Hepatocyte (in vitro differentiated cells): ENCODE measurements at regions not wholly inside any gene's neighbourhood (a gene's known extent, or its start where the extent isn't known, plus 50 kb on each side); places are given as distances from the start of the nearest gene placed in this dataset.
A peak's percentile ranks its signal among the peaks of the same experiment; 100 is the strongest.

Experiments
- DNase-seq: peaks from one replicate; pipeline ENCODE4 v3.0.0-alpha.2; 2016; ENCODE audit warnings: low spot score
- H2AFZ ChIP-seq: fragments of 200-600 bp; sonication (generic); 2 replicates; pipeline ENCODE4 v1.6.0; 2016; ENCODE audit warnings: antibody characterized with exemption, mild to moderate bottlenecking
- H3K27ac ChIP-seq: fragments of 200-600 bp; sonication (generic); 2 replicates; pipeline ENCODE4 v1.5.1; 2016; ENCODE audit warnings: mild to moderate bottlenecking
- H3K27me3 ChIP-seq: fragments of 200-600 bp; sonication (generic); 2 replicates; pipeline ENCODE4 v1.6.1; 2016
- H3K36me3 ChIP-seq: fragments of 200-600 bp; sonication (generic); replicated peaks from 2 replicates; pipeline ENCODE4 v1.5.1; 2016; ENCODE audit warnings: low read depth; ENCODE audit not compliant: insufficient read depth
- H3K4me1 ChIP-seq: fragments of 200-600 bp; sonication (generic); 2 replicates; pipeline ENCODE4 v1.5.1; 2016; ENCODE audit warnings: mild to moderate bottlenecking, moderate library complexity; ENCODE audit not compliant: insufficient read depth
- H3K4me2 ChIP-seq: fragments of 200-600 bp; sonication (generic); 2 replicates; pipeline ENCODE4 v1.6.0; 2016
- H3K4me3 ChIP-seq: fragments of 200-600 bp; sonication (generic); 2 replicates; pipeline ENCODE4 v1.5.1; 2016; ENCODE audit warnings: mild to moderate bottlenecking
- H3K79me2 ChIP-seq: fragments of 200-600 bp; sonication (generic); 2 replicates; pipeline ENCODE4 v1.6.0; 2017; ENCODE audit warnings: mild to moderate bottlenecking
- H3K9me2 ChIP-seq: fragments of 200-600 bp; sonication (generic); replicated peaks from 2 replicates; pipeline ENCODE4 v1.6.0; 2017; ENCODE audit warnings: mild to moderate bottlenecking; ENCODE audit not compliant: insufficient read depth
- H3K9me3 ChIP-seq: fragments of 200-600 bp; sonication (generic); 2 replicates; pipeline ENCODE4 v1.5.1; 2016; ENCODE audit warnings: low read depth, mild to moderate bottlenecking
- H4K20me1 ChIP-seq: fragments of 200-600 bp; sonication (generic); 2 replicates; pipeline ENCODE4 v1.6.0; 2016; ENCODE audit warnings: mild to moderate bottlenecking; ENCODE audit not compliant: insufficient read depth, poor library complexity, severe bottlenecking
- EZH2 ChIP-seq: fragments of 200-600 bp; sonication (generic); IDR thresholded peaks from 2 replicates; pipeline ENCODE4 v1.6.1; 2016; ENCODE audit warnings: antibody characterized with exemption, mild to moderate bottlenecking, borderline replicate concordance
- EZH2phosphoT487 ChIP-seq: fragments of 200-600 bp; sonication (generic); IDR thresholded peaks from one replicate; pipeline ENCODE4 v1.6.1; 2018; ENCODE audit warnings: antibody characterized with exemption, mild to moderate bottlenecking, low read depth, moderate library complexity; ENCODE audit not compliant: unreplicated experiment, severe bottlenecking
- WGBS: methylation state at CpG from one replicate; pipeline ENCODE4 v1.1.6; 2016; ENCODE audit warnings: low lambda C conversion rate; ENCODE audit errors: missing lambda C conversion rate; 5-methylcytosine and 5-hydroxymethylcytosine counted together
- TF ChIP-seq, protein P1 (sequence below): fragments of 200-600 bp; sonication (generic); IDR thresholded peaks from 2 replicates; pipeline ENCODE4 v1.5.1; 2016; ENCODE audit warnings: antibody characterized with exemption, mild to moderate bottlenecking; ENCODE audit not compliant: poor library complexity

DNA sequence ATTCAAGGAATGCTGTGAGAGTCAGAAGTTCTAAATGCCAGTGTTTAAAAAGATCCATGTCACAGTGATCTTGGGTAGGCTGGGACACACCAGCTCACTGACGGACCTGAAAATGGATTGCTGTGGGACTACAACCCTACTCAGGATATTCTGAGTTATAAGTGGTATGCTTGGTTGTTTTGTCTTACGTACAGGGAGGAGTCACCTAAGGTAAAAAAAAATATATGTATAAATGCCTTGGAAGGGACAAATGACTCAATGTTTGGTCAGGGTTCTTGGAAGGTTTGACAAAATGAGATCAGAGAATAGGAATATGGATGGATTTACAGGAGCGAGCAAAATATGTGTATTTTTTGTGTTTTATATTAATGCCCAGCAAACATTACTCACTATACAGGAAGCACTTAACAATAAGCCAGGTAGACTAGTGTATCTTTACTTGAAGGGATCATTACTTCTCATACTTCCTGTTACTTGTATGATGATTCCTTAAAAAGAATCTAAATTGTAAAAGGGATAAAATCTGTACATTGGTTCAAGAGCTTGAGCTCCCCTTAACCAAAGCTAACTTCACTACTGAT lies 767.3 kb downstream of the GBE1 start:
- Histone ChIP-seq H4K20me1 (no peaks in the 10 kb centered on the region), H3K36me3 (no peaks in the 10 kb centered on the region), H3K27me3 (no peaks in the 10 kb centered on the region), H3K4me3 (no peak overlapping the region), H3K9me2 (no peaks in the 10 kb centered on the region), H3K4me2 (peak overlapping the region; percentile 43), H3K9me3 (no peaks in the 10 kb centered on the region), H2AFZ (no peak overlapping the region), H3K27ac (peak overlapping the region; percentile 17), H3K4me1 (peaks cover 7% of the 10 kb centered on the region), H3K79me2 (no peaks in the 10 kb centered on the region)
- TF ChIP-seq EZH2, result no peak
- TF ChIP-seq, protein P1, sequence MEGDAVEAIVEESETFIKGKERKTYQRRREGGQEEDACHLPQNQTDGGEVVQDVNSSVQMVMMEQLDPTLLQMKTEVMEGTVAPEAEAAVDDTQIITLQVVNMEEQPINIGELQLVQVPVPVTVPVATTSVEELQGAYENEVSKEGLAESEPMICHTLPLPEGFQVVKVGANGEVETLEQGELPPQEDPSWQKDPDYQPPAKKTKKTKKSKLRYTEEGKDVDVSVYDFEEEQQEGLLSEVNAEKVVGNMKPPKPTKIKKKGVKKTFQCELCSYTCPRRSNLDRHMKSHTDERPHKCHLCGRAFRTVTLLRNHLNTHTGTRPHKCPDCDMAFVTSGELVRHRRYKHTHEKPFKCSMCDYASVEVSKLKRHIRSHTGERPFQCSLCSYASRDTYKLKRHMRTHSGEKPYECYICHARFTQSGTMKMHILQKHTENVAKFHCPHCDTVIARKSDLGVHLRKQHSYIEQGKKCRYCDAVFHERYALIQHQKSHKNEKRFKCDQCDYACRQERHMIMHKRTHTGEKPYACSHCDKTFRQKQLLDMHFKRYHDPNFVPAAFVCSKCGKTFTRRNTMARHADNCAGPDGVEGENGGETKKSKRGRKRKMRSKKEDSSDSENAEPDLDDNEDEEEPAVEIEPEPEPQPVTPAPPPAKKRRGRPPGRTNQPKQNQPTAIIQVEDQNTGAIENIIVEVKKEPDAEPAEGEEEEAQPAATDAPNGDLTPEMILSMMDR, result no peak
- TF ChIP-seq EZH2phosphoT487, result no peak
- no peak for DNase-seq
- WGBS, result 66% methylated on average over 3 of the region's 3 CpGs

DNA sequence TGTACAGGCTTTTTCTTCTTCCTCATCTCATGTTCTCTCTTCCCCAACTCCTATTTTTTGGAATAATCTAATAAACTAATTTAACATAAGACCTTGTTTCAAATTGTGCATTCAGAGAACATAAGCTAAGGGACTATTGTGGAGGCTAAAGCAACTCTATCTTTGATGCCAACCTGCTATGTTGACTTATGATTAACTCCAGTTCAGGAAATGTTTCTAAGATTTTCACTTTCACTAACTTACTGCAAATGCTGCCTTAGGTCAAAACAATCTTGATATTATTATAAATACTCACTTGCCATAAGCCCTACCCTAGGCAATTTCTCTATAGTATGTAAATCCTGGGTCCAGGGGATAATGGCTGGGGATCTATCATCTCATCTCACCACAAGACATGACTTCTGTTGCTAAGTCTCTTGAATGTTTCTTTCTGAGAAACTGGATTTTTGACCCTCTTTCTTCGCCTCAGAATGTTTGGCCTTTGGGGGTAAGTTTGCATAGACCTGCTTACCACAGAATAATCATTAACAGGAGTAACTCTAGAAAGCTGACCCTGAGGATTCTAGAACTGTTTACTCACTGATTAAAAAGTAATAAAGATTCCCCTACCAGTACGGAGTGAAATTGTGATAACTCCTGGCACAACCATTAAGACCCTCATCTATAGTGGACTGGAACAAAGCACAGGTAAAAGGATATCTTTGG lies 768.1 kb downstream of the GBE1 start:
- no peaks in the 10 kb centered on the region for H3K36me3 ChIP-seq
- H3K4me1 ChIP-seq, result peaks cover 7% of the 10 kb centered on the region
- WGBS, result 51% methylated on average over 2 of the region's 2 CpGs
- no peak overlapping the region for H3K4me3 ChIP-seq
- H3K9me2 ChIP-seq, result no peaks in the 10 kb centered on the region
- H2AFZ ChIP-seq, result no peak overlapping the region
- no peaks in the 10 kb centered on the region for H3K9me3 ChIP-seq
- peak overlapping the region; percentile 43 for H3K4me2 ChIP-seq
- H3K27ac ChIP-seq, result peak overlapping the region; percentile 17
- H3K79me2 ChIP-seq, result no peaks in the 10 kb centered on the region
- DNase-seq, result no peak
- no peaks in the 10 kb centered on the region for H4K20me1 ChIP-seq
- TF ChIP-seq EZH2 (no peak), EZH2phosphoT487 (peak; percentile 59)
- TF ChIP-seq, protein P1, result no peak
- no peaks in the 10 kb centered on the region for H3K27me3 ChIP-seq

DNA sequence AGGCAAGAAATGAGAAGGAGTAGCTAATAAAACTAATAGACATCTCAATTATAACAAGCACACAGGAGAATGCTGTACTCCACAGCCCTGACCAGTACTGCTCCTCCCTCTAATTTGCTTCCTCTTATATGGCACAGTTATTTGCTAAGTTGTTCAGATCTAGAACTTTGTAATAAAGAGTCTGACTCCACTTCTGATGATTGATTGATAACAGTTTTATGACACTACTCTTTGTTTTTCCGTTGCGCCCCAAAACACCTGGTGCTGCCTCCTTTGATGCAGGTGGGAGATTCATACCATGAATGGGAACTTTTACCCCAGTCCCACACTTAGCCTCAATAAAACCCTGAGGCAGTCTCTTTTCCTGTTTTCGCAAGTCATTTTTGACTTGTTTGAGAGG lies 777.7 kb downstream of the GBE1 start:
- Histone ChIP-seq H3K4me1 (no peaks in the 10 kb centered on the region), H3K27ac (no peak overlapping the region), H3K79me2 (no peaks in the 10 kb centered on the region), H3K9me3 (no peaks in the 10 kb centered on the region), H3K36me3 (no peaks in the 10 kb centered on the region), H3K9me2 (no peaks in the 10 kb centered on the region), H3K4me3 (no peak overlapping the region), H4K20me1 (no peaks in the 10 kb centered on the region), H3K27me3 (no peaks in the 10 kb centered on the region), H2AFZ (no peak overlapping the region), H3K4me2 (no peak overlapping the region)
- TF ChIP-seq, protein P1, result no peak
- TF ChIP-seq EZH2phosphoT487 (no peak), EZH2 (no peak)
- DNase-seq, result no peak
- 88% methylated on average over 3 of the region's 3 CpGs for WGBS
